Pancreas (tissue), 10 donors: ENCODE measurements at regions not wholly inside any gene's neighbourhood (a gene's known extent, or its start where the extent isn't known, plus 50 kb on each side); places are given as distances from the start of the nearest gene placed in this dataset.
"Not testable (repeated sequence)": the region's sequence is repeated elsewhere in the genome, so short reads cannot be mapped to it uniquely, and the experiment has no call there.

Experiments
- ATAC-seq, 4 donors: fragments of 200-7000 bp; cut with Tn5 transposase; one replicate each; pipeline versions ENCODE4 v1.8.0 to v1.9.1; 2020; ENCODE audit warnings: mild to moderate bottlenecking in 4 of 4, moderate library complexity in 4 of 4
- DNase-seq, 6 donors: peaks; one replicate each; pipeline ENCODE4 v3.0.0-alpha.2; 2020
- FAIRE-seq: peaks from 2 replicates; lab custom pipeline; 2012; peaks lifted over from hg19 to GRCh38; lab: Jason Lieb, UNC
- H3K27ac ChIP-seq, 4 donors: fragments of 200-600 bp; sonication (generic); 1 replicate in 3 of 4; 2 replicates in 1 of 4; pipeline versions ENCODE4 v1.5.0 to v1.8.0; 2020
- H3K27me3 ChIP-seq, 4 donors: fragments of 200-600 bp; one replicate each; pipeline ENCODE4 v1.8.0; 2021
- H3K36me3 ChIP-seq, 3 donors: fragments of 200-600 bp; sonication (generic) in 1 of 3; one replicate each; pipeline versions ENCODE4 v1.5.0 to v1.8.0; 2020 to 2021
- H3K4me1 ChIP-seq, 3 donors: fragments of 200-600 bp; one replicate each; pipeline ENCODE4 v1.8.0; 2021
- H3K4me3 ChIP-seq, 4 donors: fragments of 200-600 bp; sonication (generic) in 2 of 4; one replicate each; pipeline versions ENCODE4 v1.5.0 to v1.8.0; 2020 to 2021
- H3K9me3 ChIP-seq, 4 donors: fragments of 200-600 bp; one replicate each; pipeline ENCODE4 v1.8.0; 2021
- WGBS, 2 donors: extraction: QIAGEN DNeasy Blood & Tissue Kit; methylation state at CpG; one replicate each; pipeline ENCODE4 v1.1.7; 2013; 5-methylcytosine and 5-hydroxymethylcytosine counted together
- intact Hi-C, 3 donors: fragments of 100-400 bp; cut with DNase I; formaldehyde crosslinking; loops; one replicate each; pipeline versions ENCODE4 v1.11.1 to v1.14.2; 2022
- TF ChIP-seq, protein P1 (sequence below), 4 donors: fragments of 200-600 bp; sonication (generic) in 3 of 4; IDR thresholded peaks; one replicate each; pipeline versions ENCODE4 v1.5.0 to v1.8.0; 2021; ENCODE audit warnings: antibody characterized with exemption in 4 of 4
- donor health status: healthy with polysubstance abuse.
- donor health status: DM: no; HTN: no; CAD: no; lungs with moderate emphysema.
- donor health status: DM: no; HTN: no; CAD: no.
- donor health status: control.
- donor health status: control.
- donor health status: Bipolar disorder and iron deficiency.
- donor health status: DM: yes; HTN: yes; CAD: no.
- donor health status: DM: no; HTN: no; CAD: no.
- donor health status: DM: no; HTN: no; CAD: no.
- donor health status: DM: yes; HTN: yes; CAD: no.

- no peak for DNase-seq
- no peaks in the 10 kb centered on the region for H3K36me3 ChIP-seq
- no peaks in the 10 kb centered on the region for H3K4me1 ChIP-seq
- intact Hi-C loops = no loop called here
- H3K9me3 ChIP-seq = no peaks in the 10 kb centered on the region
- no peak overlapping the region for H3K27ac ChIP-seq
- H3K4me3 ChIP-seq = no peak overlapping the region
- no peaks in the 10 kb centered on the region for H3K27me3 ChIP-seq
- 86 to 89% methylated on average over 6 of the region's 6 CpGs for WGBS, 2 donors
- no peak for FAIRE-seq
- no peak for ATAC-seq
- TF ChIP-seq, protein P1, sequence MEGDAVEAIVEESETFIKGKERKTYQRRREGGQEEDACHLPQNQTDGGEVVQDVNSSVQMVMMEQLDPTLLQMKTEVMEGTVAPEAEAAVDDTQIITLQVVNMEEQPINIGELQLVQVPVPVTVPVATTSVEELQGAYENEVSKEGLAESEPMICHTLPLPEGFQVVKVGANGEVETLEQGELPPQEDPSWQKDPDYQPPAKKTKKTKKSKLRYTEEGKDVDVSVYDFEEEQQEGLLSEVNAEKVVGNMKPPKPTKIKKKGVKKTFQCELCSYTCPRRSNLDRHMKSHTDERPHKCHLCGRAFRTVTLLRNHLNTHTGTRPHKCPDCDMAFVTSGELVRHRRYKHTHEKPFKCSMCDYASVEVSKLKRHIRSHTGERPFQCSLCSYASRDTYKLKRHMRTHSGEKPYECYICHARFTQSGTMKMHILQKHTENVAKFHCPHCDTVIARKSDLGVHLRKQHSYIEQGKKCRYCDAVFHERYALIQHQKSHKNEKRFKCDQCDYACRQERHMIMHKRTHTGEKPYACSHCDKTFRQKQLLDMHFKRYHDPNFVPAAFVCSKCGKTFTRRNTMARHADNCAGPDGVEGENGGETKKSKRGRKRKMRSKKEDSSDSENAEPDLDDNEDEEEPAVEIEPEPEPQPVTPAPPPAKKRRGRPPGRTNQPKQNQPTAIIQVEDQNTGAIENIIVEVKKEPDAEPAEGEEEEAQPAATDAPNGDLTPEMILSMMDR (IDR thresholded peaks at IDR 0.05) = no peak
These were observed 114.1 kb downstream of the GXYLT1 start for GRCh38 chr12:42030588-42030987.

DNA sequence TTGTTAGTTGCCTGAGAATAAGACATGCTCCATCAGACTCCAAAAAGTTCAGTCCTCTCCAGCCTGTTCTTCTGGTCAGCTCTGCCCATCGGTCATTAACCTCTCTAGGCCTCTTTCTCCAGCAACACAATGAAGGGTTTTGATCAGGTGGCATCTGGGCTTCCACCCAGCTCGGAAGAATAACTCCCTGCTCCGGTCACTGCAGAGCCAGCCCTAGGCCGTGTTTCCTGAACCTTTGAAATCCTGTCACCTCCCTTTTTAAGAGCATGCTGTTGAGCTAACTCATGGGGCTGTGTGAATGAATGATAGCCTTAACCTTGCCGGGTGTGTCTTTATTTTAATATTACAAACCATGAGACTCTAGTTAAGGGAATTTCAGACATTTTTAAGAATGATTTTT is 117.1 kb downstream of the GXYLT1 start:
- DNase-seq (no peak), FAIRE-seq (no peak)

GRCh38 chr12:42024495-42024830 is 120.2 kb downstream of the GXYLT1 start:
- Histone ChIP-seq H3K27me3 (peaks cover 0 to 3% (median 0%) of the 10 kb centered on the region in 4 donors), H3K4me1 (no peaks in the 10 kb centered on the region), H3K36me3 (no peaks in the 10 kb centered on the region), H3K4me3 (no peak overlapping the region), H3K27ac (no peak overlapping the region), H3K9me3 (no peaks in the 10 kb centered on the region)
- DNase-seq = no peak
- WGBS, 2 donors = 12 to 23% methylated on average over 3 of the region's 3 CpGs
- ATAC-seq = no peak
- intact Hi-C loops = loop anchor here in 2 of 3 donors (5.0 to 10.0 kb wide), 3 partner anchors 747 to 1080 kb away; no protein-coding TSS in a partner anchor
- FAIRE-seq = no peak
- TF ChIP-seq, protein P1 (IDR thresholded peaks at IDR 0.05) = no peak

More for the DNA sequence above, 117.1 kb downstream of the GXYLT1 start:
- TF ChIP-seq, protein P1 (IDR thresholded peaks at IDR 0.05) = no peak
- Histone ChIP-seq H3K4me3 (no peak overlapping the region), H3K4me1 (no peaks in the 10 kb centered on the region), H3K27me3 (peaks cover 0 to 3% (median 0%) of the 10 kb centered on the region in 4 donors), H3K27ac (no peak overlapping the region), H3K9me3 (no peaks in the 10 kb centered on the region), H3K36me3 (no peaks in the 10 kb centered on the region)
- 76 to 80% methylated on average over 5 of the region's 5 CpGs for WGBS, 2 donors
- ATAC-seq = no peak
- intact Hi-C loops = loop anchor here in 1 of 3 donors (10.0 kb wide), 2 partner anchors 753 to 1083 kb away; no protein-coding TSS in a partner anchor

DNA sequence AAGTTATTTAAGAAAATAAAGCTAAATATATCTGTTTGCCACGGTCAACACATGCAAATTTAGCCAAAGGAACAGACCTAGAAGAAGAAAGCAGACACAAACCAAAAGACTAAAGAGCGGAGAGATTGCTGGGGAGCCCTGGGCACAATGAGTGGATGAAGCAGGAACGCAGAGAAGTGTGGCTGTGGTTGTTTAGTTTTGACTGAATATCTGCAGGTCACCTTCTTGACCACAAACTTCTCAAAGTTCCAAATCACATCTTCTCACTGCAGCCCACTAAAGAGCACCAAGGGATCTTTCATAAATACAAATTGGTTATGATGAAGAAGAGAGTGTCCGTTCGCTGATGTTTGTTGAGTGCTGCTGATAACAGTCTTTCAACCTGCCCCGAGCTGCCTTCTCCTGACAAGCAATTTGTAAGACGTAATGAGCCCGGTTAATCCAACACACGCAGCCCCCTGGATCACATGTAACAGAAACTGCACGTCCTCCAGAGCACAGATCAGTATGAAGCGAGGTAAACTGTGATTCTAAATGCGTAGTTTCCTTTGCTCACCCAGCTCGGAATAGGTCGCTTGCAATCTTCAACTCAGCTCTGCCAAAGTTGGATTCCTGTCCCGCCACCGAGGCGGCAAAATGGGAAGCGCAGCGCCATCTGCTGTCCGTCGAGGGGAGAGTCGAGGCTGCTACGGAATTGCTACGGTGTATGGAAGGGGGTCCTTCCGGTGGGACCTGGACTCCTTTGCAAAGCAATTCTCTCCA is 120.8 kb downstream of the GXYLT1 start:
- DNase-seq (peak; percentile 44 to 90 (median 76)), FAIRE-seq (no peak), ATAC-seq (peak; percentile 86 to 99 (median 95))
- peaks cover 0 to 3% (median 0%) of the 10 kb centered on the region in 4 donors for H3K27me3 ChIP-seq
- H3K9me3 ChIP-seq = no peaks in the 10 kb centered on the region
- 7% methylated on average over 25 of the region's 25 CpGs for WGBS, 2 donors
- H3K4me1 ChIP-seq = no peaks in the 10 kb centered on the region
- no peak overlapping the region for H3K27ac ChIP-seq
- no peaks in the 10 kb centered on the region for H3K36me3 ChIP-seq
- intact Hi-C loops = loop anchor here in 2 of 3 donors (5.0 to 10.0 kb wide), 3 partner anchors 747 to 1079 kb away; no protein-coding TSS in a partner anchor
- TF ChIP-seq, protein P1 (IDR thresholded peaks at IDR 0.05) = peak; percentile 74 to 87 (median 76)
- H3K4me3 ChIP-seq = peak overlapping the region in 2 of 4 donors; percentile 12 to 38

DNA sequence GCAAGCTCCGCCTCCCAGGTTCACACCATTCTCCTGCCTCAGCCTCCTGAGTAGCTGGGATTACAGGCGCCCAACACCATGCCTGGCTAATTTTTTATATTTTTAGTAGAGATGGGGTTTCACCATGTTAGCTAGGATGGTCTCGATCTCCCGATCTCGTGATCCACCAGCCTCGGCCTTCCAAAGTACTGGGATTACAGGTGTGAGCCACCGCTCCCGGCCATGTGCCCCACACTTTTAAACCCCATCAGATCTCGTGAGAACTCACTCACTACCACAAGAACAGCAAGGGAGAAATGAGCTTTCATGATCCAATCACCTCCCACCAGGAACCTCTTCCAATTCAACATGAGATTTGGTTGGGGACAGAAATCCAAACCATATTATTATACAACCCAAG is 122.7 kb downstream of the GXYLT1 start:
- ATAC-seq, FAIRE-seq, H3K27ac ChIP-seq, H3K4me1 ChIP-seq, H3K27me3 ChIP-seq, DNase-seq, H3K36me3 ChIP-seq, H3K9me3 ChIP-seq, H3K4me3 ChIP-seq: not testable (repeated sequence)
- WGBS, 2 donors = 85 to 92% methylated on average over 9 of the region's 9 CpGs
- intact Hi-C loops = loop anchor here in 2 of 3 donors (5.0 to 10.0 kb wide), 3 partner anchors 745 to 1077 kb away; no protein-coding TSS in a partner anchor
